ENCODE measurements at regions not wholly inside any gene's neighbourhood (a gene's known extent, or its start where the extent isn't known, plus 50 kb on each side); places are given as distances from the start of the nearest gene placed in this dataset.
A peak's percentile ranks its signal among the peaks of the same experiment; 100 is the strongest.

- no peak for DNase-seq
- in situ Hi-C loops (cut with MboI; ENCODE audit: low pct_unique_long_range_greater_than_20kb, low sequenced_read_pairs) = no loop called here
Observed at GRCh38 chr7:88457320-88457719, 150.6 kb upstream of the STEAP4 start.

GRCh38 chr7:88456490-88456889 is 149.8 kb upstream of the STEAP4 start:
- DNase-seq = no peak
- in situ Hi-C loops (cut with MboI; ENCODE audit: low pct_unique_long_range_greater_than_20kb, low sequenced_read_pairs) = no loop called here

- in situ Hi-C loops (cut with MboI; ENCODE audit: low pct_unique_long_range_greater_than_20kb, low sequenced_read_pairs) = no loop called here
- no peak for DNase-seq
Observed at GRCh38 chr7:88455696-88456095, 149.0 kb upstream of the STEAP4 start.

GRCh38 chr7:88452646-88453045 is 146.0 kb upstream of the STEAP4 start:
- DNase-seq = no peak
- in situ Hi-C loops (cut with MboI; ENCODE audit: low pct_unique_long_range_greater_than_20kb, low sequenced_read_pairs) = no loop called here

GRCh38 chr7:88450874-88451273 is 144.2 kb upstream of the STEAP4 start:
- no peak for DNase-seq
- in situ Hi-C loops (cut with MboI; ENCODE audit: low pct_unique_long_range_greater_than_20kb, low sequenced_read_pairs) = no loop called here

GRCh38 chr7:88449410-88449809 is 142.7 kb upstream of the STEAP4 start:
- DNase-seq = no peak
- in situ Hi-C loops (cut with MboI; ENCODE audit: low pct_unique_long_range_greater_than_20kb, low sequenced_read_pairs) = no loop called here

GRCh38 chr7:88442413-88442812 is 135.7 kb upstream of the STEAP4 start:
- DNase-seq = no peak
- in situ Hi-C loops (cut with MboI; ENCODE audit: low pct_unique_long_range_greater_than_20kb, low sequenced_read_pairs) = no loop called here

GRCh38 chr7:88437132-88437531 is 130.4 kb upstream of the STEAP4 start:
- DNase-seq = no peak
- in situ Hi-C loops (cut with MboI; ENCODE audit: low pct_unique_long_range_greater_than_20kb, low sequenced_read_pairs) = no loop called here

- in situ Hi-C loops (cut with MboI; ENCODE audit: low pct_unique_long_range_greater_than_20kb, low sequenced_read_pairs) = no loop called here
- no peak for DNase-seq
Observed at GRCh38 chr7:88432301-88432700, 125.6 kb upstream of the STEAP4 start.

GRCh38 chr7:88431882-88432281 is 125.2 kb upstream of the STEAP4 start:
- DNase-seq = no peak
- in situ Hi-C loops (cut with MboI; ENCODE audit: low pct_unique_long_range_greater_than_20kb, low sequenced_read_pairs) = no loop called here

GRCh38 chr7:88429382-88429781 is 122.7 kb upstream of the STEAP4 start:
- no peak for DNase-seq
- in situ Hi-C loops (cut with MboI; ENCODE audit: low pct_unique_long_range_greater_than_20kb, low sequenced_read_pairs) = no loop called here

- no peak for DNase-seq
- in situ Hi-C loops (cut with MboI; ENCODE audit: low pct_unique_long_range_greater_than_20kb, low sequenced_read_pairs) = no loop called here
Observed at GRCh38 chr7:88402529-88402928, 95.8 kb upstream of the STEAP4 start.

GRCh38 chr7:88401009-88401623 is 94.4 kb upstream of the STEAP4 start:
- DNase-seq = peak; percentile 35
- in situ Hi-C loops (cut with MboI; ENCODE audit: low pct_unique_long_range_greater_than_20kb, low sequenced_read_pairs) = no loop called here

GRCh38 chr7:88399696-88400240 is 93.1 kb upstream of the STEAP4 start:
- DNase-seq = no peak
- in situ Hi-C loops (cut with MboI; ENCODE audit: low pct_unique_long_range_greater_than_20kb, low sequenced_read_pairs) = no loop called here

GRCh38 chr7:88399036-88399435 is 92.3 kb upstream of the STEAP4 start:
- no peak for DNase-seq
- in situ Hi-C loops (cut with MboI; ENCODE audit: low pct_unique_long_range_greater_than_20kb, low sequenced_read_pairs) = no loop called here

GRCh38 chr7:88398459-88398858 is 91.8 kb upstream of the STEAP4 start:
- DNase-seq = no peak
- in situ Hi-C loops (cut with MboI; ENCODE audit: low pct_unique_long_range_greater_than_20kb, low sequenced_read_pairs) = no loop called here

GRCh38 chr7:88396948-88397322 is 90.2 kb upstream of the STEAP4 start:
- in situ Hi-C loops (cut with MboI; ENCODE audit: low pct_unique_long_range_greater_than_20kb, low sequenced_read_pairs) = no loop called here
- no peak for DNase-seq

- in situ Hi-C loops (cut with MboI; ENCODE audit: low pct_unique_long_range_greater_than_20kb, low sequenced_read_pairs) = no loop called here
- DNase-seq = no peak
Observed at GRCh38 chr7:88396295-88396947, 89.7 kb upstream of the STEAP4 start.

- DNase-seq = no peak
- in situ Hi-C loops (cut with MboI; ENCODE audit: low pct_unique_long_range_greater_than_20kb, low sequenced_read_pairs) = no loop called here
Observed at GRCh38 chr7:88395715-88396114, 89.0 kb upstream of the STEAP4 start.

- no peak for DNase-seq
- in situ Hi-C loops (cut with MboI; ENCODE audit: low pct_unique_long_range_greater_than_20kb, low sequenced_read_pairs) = no loop called here
Observed at GRCh38 chr7:88391247-88391646, 84.6 kb upstream of the STEAP4 start.

GRCh38 chr7:88387368-88387767 is 80.7 kb upstream of the STEAP4 start:
- DNase-seq = no peak
- in situ Hi-C loops (cut with MboI; ENCODE audit: low pct_unique_long_range_greater_than_20kb, low sequenced_read_pairs) = no loop called here
